ENCODE measurements at regions not wholly inside any gene's neighbourhood (a gene's known extent, or its start where the extent isn't known, plus 50 kb on each side); places are given as distances from the start of the nearest gene placed in this dataset.

DNA sequence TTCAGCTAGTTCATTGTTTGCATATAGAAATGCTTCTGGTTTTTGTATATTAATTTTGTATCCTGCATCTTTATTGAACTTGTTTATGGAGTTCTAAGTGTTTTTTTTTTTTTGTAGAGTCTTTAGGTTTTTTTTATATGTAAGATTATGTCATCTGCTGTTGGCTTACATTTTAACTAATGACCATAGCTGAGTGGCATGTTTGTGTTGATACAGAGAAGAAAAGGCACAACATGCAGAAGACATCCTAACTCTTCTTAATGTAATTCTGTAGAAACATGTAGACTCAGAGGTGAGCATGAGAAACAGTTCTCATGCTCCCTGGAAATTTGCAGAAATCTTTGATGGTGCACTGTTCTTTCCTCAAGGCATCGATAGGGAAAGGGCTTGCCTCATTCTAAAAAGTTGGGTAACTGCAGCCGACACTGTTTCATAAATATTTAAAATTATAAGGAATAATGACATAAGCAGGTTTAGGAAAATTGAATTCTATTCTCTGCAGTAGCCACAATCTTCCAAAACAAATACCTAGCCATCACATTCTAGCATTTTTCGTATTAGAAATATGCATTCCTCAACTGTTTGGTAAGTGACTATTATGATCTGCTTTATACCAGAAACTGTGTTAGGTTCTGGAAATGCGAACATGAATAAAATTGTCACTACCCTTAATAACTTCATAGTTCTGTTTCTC, 499.6 kb upstream of the KCNMB2 start:
- intact Hi-C loops (cut with micrococcal nuclease; ENCODE audit: unreplicated experiment) = no loop called here
- ChIA-PET CTCF (ENCODE audit: low intra/inter-chr PET ratio, low total read pairs) (no interaction called here), POLR2A (no interaction called here)
- no peak overlapping the region for H2AFZ ChIP-seq (ENCODE audit: low read length)
- DNase-seq (ENCODE audit: low spot score) (no peak), FAIRE-seq (no peak), ATAC-seq (no peak)
- H4K20me1 ChIP-seq (ENCODE audit: insufficient read depth, low read length) = no peaks in the 10 kb centered on the region
- H3K79me2 ChIP-seq (ENCODE audit: insufficient read depth, low read length) = no peaks in the 10 kb centered on the region
- no peaks in the 10 kb centered on the region for H3K4me1 ChIP-seq (ENCODE audit: insufficient read depth, low read length)
- 74% methylated on average over 4 of the region's 4 CpGs for WGBS (ENCODE audit: low lambda C conversion rate)
- no peaks in the 10 kb centered on the region for H3K27me3 ChIP-seq (ENCODE audit: control insufficient read depth in 1 of 2, insufficient read depth in 2 of 2, low read length in 2 of 2)
- BruUV-seq (replicated peaks) = no TSS peak
- H3K4me3 ChIP-seq (replicated peaks in 1 of 3; ENCODE audit: insufficient read depth in 1 of 3, low read depth in 2 of 3, low read length in 3 of 3) = no peak overlapping the region
- in situ Hi-C loops (cut with HindIII; ENCODE audit: extremely low pct_ligation_motif_present, low pct_unique_long_range_greater_than_20kb) = no loop called here
- no peaks in the 10 kb centered on the region for H3K9me3 ChIP-seq (ENCODE audit: low read length)
- no peaks in the 10 kb centered on the region for H3K36me3 ChIP-seq (replicated peaks in 1 of 2; ENCODE audit: control insufficient read depth in 1 of 2, insufficient read depth in 2 of 2, low read length in 2 of 2)
- no peak overlapping the region for H3K4me2 ChIP-seq (ENCODE audit: low read depth, low read length)
- no peak overlapping the region for H3K9ac ChIP-seq (ENCODE audit: insufficient read depth, low read depth, low read length)
- no peak overlapping the region for H3K27ac ChIP-seq (ENCODE audit: extremely low read length, insufficient read depth, low read length)
- TF ChIP-seq ZMYM2 (CRISPR knock-in tag; IDR thresholded peaks at IDR 0.05) = no peak
- no peak for TF ChIP-seq HDAC6 (IDR thresholded peaks at IDR 0.05; ENCODE audit: low read depth, low read length)
- no peak for TF ChIP-seq FOSL2 (CRISPR knock-in tag; IDR thresholded peaks at IDR 0.05)
- TF ChIP-seq, protein P1, sequence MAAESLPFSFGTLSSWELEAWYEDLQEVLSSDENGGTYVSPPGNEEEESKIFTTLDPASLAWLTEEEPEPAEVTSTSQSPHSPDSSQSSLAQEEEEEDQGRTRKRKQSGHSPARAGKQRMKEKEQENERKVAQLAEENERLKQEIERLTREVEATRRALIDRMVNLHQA (CRISPR knock-in tag; IDR thresholded peaks at IDR 0.05) = no peak
- TF ChIP-seq PTBP1 (IDR thresholded peaks at IDR 0.05; ENCODE audit: low read depth, low read length, poor library complexity, severe bottlenecking) = no peak
- TF ChIP-seq FUBP1 (CRISPR knock-in tag; IDR thresholded peaks at IDR 0.05; ENCODE audit: borderline replicate concordance) = no peak
- TF ChIP-seq, protein P2, sequence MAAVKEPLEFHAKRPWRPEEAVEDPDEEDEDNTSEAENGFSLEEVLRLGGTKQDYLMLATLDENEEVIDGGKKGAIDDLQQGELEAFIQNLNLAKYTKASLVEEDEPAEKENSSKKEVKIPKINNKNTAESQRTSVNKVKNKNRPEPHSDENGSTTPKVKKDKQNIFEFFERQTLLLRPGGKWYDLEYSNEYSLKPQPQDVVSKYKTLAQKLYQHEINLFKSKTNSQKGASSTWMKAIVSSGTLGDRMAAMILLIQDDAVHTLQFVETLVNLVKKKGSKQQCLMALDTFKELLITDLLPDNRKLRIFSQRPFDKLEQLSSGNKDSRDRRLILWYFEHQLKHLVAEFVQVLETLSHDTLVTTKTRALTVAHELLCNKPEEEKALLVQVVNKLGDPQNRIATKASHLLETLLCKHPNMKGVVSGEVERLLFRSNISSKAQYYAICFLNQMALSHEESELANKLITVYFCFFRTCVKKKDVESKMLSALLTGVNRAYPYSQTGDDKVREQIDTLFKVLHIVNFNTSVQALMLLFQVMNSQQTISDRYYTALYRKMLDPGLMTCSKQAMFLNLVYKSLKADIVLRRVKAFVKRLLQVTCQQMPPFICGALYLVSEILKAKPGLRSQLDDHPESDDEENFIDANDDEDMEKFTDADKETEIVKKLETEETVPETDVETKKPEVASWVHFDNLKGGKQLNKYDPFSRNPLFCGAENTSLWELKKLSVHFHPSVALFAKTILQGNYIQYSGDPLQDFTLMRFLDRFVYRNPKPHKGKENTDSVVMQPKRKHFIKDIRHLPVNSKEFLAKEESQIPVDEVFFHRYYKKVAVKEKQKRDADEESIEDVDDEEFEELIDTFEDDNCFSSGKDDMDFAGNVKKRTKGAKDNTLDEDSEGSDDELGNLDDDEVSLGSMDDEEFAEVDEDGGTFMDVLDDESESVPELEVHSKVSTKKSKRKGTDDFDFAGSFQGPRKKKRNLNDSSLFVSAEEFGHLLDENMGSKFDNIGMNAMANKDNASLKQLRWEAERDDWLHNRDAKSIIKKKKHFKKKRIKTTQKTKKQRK (IDR thresholded peaks at IDR 0.05; ENCODE audit: low read length) = no peak
- TF ChIP-seq HMG20A (CRISPR knock-in tag; IDR thresholded peaks at IDR 0.05; ENCODE audit: borderline replicate concordance) = no peak
- TF ChIP-seq MTERF4 (CRISPR knock-in tag; IDR thresholded peaks at IDR 0.05) = no peak
- TF ChIP-seq ZNF549 (CRISPR knock-in tag; IDR thresholded peaks at IDR 0.05) = no peak
- TF ChIP-seq ZNF224 (CRISPR knock-in tag; IDR thresholded peaks at IDR 0.05) = no peak
- TF ChIP-seq, protein P3, sequence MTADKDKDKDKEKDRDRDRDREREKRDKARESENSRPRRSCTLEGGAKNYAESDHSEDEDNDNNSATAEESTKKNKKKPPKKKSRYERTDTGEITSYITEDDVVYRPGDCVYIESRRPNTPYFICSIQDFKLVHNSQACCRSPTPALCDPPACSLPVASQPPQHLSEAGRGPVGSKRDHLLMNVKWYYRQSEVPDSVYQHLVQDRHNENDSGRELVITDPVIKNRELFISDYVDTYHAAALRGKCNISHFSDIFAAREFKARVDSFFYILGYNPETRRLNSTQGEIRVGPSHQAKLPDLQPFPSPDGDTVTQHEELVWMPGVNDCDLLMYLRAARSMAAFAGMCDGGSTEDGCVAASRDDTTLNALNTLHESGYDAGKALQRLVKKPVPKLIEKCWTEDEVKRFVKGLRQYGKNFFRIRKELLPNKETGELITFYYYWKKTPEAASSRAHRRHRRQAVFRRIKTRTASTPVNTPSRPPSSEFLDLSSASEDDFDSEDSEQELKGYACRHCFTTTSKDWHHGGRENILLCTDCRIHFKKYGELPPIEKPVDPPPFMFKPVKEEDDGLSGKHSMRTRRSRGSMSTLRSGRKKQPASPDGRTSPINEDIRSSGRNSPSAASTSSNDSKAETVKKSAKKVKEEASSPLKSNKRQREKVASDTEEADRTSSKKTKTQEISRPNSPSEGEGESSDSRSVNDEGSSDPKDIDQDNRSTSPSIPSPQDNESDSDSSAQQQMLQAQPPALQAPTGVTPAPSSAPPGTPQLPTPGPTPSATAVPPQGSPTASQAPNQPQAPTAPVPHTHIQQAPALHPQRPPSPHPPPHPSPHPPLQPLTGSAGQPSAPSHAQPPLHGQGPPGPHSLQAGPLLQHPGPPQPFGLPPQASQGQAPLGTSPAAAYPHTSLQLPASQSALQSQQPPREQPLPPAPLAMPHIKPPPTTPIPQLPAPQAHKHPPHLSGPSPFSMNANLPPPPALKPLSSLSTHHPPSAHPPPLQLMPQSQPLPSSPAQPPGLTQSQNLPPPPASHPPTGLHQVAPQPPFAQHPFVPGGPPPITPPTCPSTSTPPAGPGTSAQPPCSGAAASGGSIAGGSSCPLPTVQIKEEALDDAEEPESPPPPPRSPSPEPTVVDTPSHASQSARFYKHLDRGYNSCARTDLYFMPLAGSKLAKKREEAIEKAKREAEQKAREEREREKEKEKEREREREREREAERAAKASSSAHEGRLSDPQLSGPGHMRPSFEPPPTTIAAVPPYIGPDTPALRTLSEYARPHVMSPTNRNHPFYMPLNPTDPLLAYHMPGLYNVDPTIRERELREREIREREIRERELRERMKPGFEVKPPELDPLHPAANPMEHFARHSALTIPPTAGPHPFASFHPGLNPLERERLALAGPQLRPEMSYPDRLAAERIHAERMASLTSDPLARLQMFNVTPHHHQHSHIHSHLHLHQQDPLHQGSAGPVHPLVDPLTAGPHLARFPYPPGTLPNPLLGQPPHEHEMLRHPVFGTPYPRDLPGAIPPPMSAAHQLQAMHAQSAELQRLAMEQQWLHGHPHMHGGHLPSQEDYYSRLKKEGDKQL (CRISPR knock-in tag; IDR thresholded peaks at IDR 0.05; ENCODE audit: low read depth) = no peak
